Neural cell (in vitro differentiated cells): ENCODE measurements at regions not wholly inside any gene's neighbourhood (a gene's known extent, or its start where the extent isn't known, plus 50 kb on each side); places are given as distances from the start of the nearest gene placed in this dataset.

Source experiments
- H2AFZ ChIP-seq: fragments of 200-600, 300-800 bp; sonication (generic), shearing (Covaris generic); 2 replicates; pipeline ENCODE4 v1.6.0; 2014; ENCODE audit warnings: low read depth, mild to moderate bottlenecking, antibody characterized with exemption, low read length, moderate library complexity
- H3F3A ChIP-seq: fragments of 200-600 bp; shearing (Covaris generic); 2 replicates; pipeline ENCODE4 v1.6.1; 2016; ENCODE audit warnings: mild to moderate bottlenecking, moderate library complexity, mixed read lengths, antibody characterized with exemption, low read length; ENCODE audit not compliant: insufficient read depth, poor library complexity, severe bottlenecking
- H3K27ac ChIP-seq: fragments of 200-600, 300-800 bp; sonication (generic), shearing (Covaris generic); 2 replicates; pipeline ENCODE4 v1.5.1; 2014; ENCODE audit warnings: mild to moderate bottlenecking, low read length, moderate library complexity
- H3K27me3 ChIP-seq: fragments of 300-800, 200-600 bp; sonication (generic), shearing (Covaris generic); 2 replicates; pipeline ENCODE4 v1.6.0; 2014; ENCODE audit warnings: mild to moderate bottlenecking, low read depth, low read length, moderate library complexity; ENCODE audit not compliant: insufficient read depth
- H3K36me3 ChIP-seq: fragments of 300-800, 200-600 bp; sonication (generic), shearing (Covaris generic); 2 replicates; pipeline ENCODE4 v1.5.1; 2014; ENCODE audit warnings: mild to moderate bottlenecking, antibody characterized with exemption, low read length, moderate library complexity; ENCODE audit not compliant: insufficient read depth
- H3K4me2 ChIP-seq: fragments of 300-800, 200-600 bp; sonication (generic), shearing (Covaris generic); 2 replicates; pipeline ENCODE4 v1.6.0; 2014; ENCODE audit warnings: mild to moderate bottlenecking, low read length
- H3K4me3 ChIP-seq: fragments of 300-800, 200-600 bp; sonication (generic), shearing (Covaris generic); 2 replicates; pipeline ENCODE4 v1.5.1; 2014; ENCODE audit warnings: mild to moderate bottlenecking, low read length, moderate library complexity
- H3K79me2 ChIP-seq: fragments of 200-600 bp; shearing (Covaris generic); replicated peaks from 2 replicates; pipeline ENCODE4 v1.6.0; 2014; ENCODE audit warnings: mild to moderate bottlenecking, low read length, moderate library complexity; ENCODE audit not compliant: insufficient read depth
- H3K9ac ChIP-seq: fragments of 300-800, 200-600 bp; sonication (generic), shearing (Covaris generic); 2 replicates; pipeline ENCODE4 v1.6.1; 2016; ENCODE audit warnings: mild to moderate bottlenecking, low read length, mixed read lengths
- H3K9me2 ChIP-seq: fragments of 200-600 bp; shearing (Covaris generic); 2 replicates; pipeline ENCODE4 v1.6.1; 2016; ENCODE audit warnings: mild to moderate bottlenecking, low read length, mixed read lengths; ENCODE audit not compliant: insufficient read depth
- H3K9me3 ChIP-seq: fragments of 200-600, 300-800 bp; sonication (generic), shearing (Covaris generic); 2 replicates; pipeline ENCODE4 v1.6.1; 2016; ENCODE audit warnings: mild to moderate bottlenecking, mixed run types, low read length, moderate library complexity, mixed read lengths
- H4K20me1 ChIP-seq: fragments of 200-600 bp; shearing (Covaris generic); 2 replicates; pipeline ENCODE4 v1.6.1; 2016; ENCODE audit warnings: mild to moderate bottlenecking, mixed run types; ENCODE audit not compliant: insufficient read depth
- EP300 ChIP-seq: fragments of 450-650 bp; conservative IDR thresholded peaks from 2 replicates; pipeline ENCODE4 v1.6.1; 2014; ENCODE audit warnings: antibody characterized with exemption, mild to moderate bottlenecking, moderate library complexity; ENCODE audit not compliant: poor library complexity, severe bottlenecking
- EZH2 ChIP-seq: fragments of 200-600, 300-800 bp; shearing (Covaris generic), sonication (generic); IDR thresholded peaks from 2 replicates; pipeline ENCODE4 v1.6.1; 2014; ENCODE audit warnings: antibody characterized with exemption, low read length, borderline replicate concordance, mild to moderate bottlenecking; ENCODE audit not compliant: insufficient read depth, poor library complexity, severe bottlenecking
- MXI1 ChIP-seq: fragments of 450-650 bp; conservative IDR thresholded peaks from 2 replicates; pipeline ENCODE4 v1.6.1; 2014; ENCODE audit warnings: antibody characterized with exemption, mild to moderate bottlenecking; ENCODE audit not compliant: poor library complexity, severe bottlenecking
- POLR2AphosphoS5 ChIP-seq: IDR thresholded peaks from 2 replicates; pipeline ENCODE4 v1.6.1; 2012
- RAD21 ChIP-seq: fragments of 450-650 bp; conservative IDR thresholded peaks from 2 replicates; pipeline ENCODE4 v1.6.1; 2014; ENCODE audit warnings: antibody characterized with exemption, mild to moderate bottlenecking, moderate library complexity
- REST ChIP-seq: IDR thresholded peaks from 2 replicates; pipeline ENCODE4 v1.6.1; 2012; ENCODE audit warnings: borderline replicate concordance
- SMC3 ChIP-seq: fragments of 450-650 bp; conservative IDR thresholded peaks from 2 replicates; pipeline ENCODE4 v1.6.1; 2014; ENCODE audit warnings: antibody characterized with exemption, mild to moderate bottlenecking, moderate library complexity; ENCODE audit not compliant: poor library complexity
- TAF1 ChIP-seq: IDR thresholded peaks from 2 replicates; pipeline ENCODE4 v1.6.1; 2012; ENCODE audit warnings: low read depth
- TF ChIP-seq, protein P1 (sequence below): fragments of 450-650 bp; IDR thresholded peaks from 2 replicates; pipeline ENCODE4 v1.5.1; 2014; ENCODE audit warnings: antibody characterized with exemption, mild to moderate bottlenecking, moderate library complexity; ENCODE audit not compliant: poor library complexity, severe bottlenecking

DNA sequence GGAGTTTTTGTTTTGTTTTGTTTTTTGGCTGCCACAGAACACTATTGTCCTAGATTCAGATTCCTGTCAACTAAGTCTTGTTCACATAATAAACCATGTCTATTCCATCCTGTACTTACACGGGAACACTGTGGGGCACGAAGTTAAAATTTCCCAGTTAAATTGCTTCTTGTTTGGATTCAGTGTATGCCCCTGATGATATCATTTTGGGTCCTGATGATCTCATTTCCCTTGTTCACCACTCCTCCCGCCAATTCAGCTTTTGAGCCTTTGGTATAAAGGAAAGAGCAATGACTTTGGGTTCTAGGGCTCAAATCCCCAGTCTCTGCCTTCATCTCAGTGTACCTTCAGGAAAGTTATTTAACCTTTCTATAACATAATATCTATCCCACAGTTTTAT, 333.5 kb downstream of the FBXW7 start:
- Histone ChIP-seq H3K9ac (no peak overlapping the region), H3K4me2 (no peak overlapping the region), H3K4me3 (no peak overlapping the region), H4K20me1 (no peaks in the 10 kb centered on the region), H3K27ac (no peak overlapping the region), H3K36me3 (no peaks in the 10 kb centered on the region), H3F3A (no peaks in the 10 kb centered on the region), H2AFZ (no peak overlapping the region), H3K79me2 (no peaks in the 10 kb centered on the region), H3K9me2 (no peaks in the 10 kb centered on the region), H3K27me3 (no peaks in the 10 kb centered on the region), H3K9me3 (no peaks in the 10 kb centered on the region)
- TF ChIP-seq EZH2 (no peak), POLR2AphosphoS5 (no peak), TAF1 (no peak), MXI1 (no peak), RAD21 (no peak), REST (no peak), EP300 (no peak), SMC3 (no peak)
- TF ChIP-seq, protein P1, sequence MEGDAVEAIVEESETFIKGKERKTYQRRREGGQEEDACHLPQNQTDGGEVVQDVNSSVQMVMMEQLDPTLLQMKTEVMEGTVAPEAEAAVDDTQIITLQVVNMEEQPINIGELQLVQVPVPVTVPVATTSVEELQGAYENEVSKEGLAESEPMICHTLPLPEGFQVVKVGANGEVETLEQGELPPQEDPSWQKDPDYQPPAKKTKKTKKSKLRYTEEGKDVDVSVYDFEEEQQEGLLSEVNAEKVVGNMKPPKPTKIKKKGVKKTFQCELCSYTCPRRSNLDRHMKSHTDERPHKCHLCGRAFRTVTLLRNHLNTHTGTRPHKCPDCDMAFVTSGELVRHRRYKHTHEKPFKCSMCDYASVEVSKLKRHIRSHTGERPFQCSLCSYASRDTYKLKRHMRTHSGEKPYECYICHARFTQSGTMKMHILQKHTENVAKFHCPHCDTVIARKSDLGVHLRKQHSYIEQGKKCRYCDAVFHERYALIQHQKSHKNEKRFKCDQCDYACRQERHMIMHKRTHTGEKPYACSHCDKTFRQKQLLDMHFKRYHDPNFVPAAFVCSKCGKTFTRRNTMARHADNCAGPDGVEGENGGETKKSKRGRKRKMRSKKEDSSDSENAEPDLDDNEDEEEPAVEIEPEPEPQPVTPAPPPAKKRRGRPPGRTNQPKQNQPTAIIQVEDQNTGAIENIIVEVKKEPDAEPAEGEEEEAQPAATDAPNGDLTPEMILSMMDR: no peak

GRCh38 chr4:152200511-152201333, 335.2 kb downstream of the FBXW7 start:
- Histone ChIP-seq H3F3A (no peaks in the 10 kb centered on the region), H3K4me2 (no peak overlapping the region), H3K9me2 (no peaks in the 10 kb centered on the region), H4K20me1 (no peaks in the 10 kb centered on the region), H3K9ac (no peak overlapping the region), H2AFZ (no peak overlapping the region), H3K27me3 (no peaks in the 10 kb centered on the region), H3K36me3 (no peaks in the 10 kb centered on the region), H3K4me3 (no peak overlapping the region), H3K9me3 (no peaks in the 10 kb centered on the region), H3K27ac (no peak overlapping the region), H3K79me2 (no peaks in the 10 kb centered on the region)
- TF ChIP-seq REST (no peak), RAD21 (no peak), EP300 (no peak), SMC3 (no peak), MXI1 (no peak), EZH2 (no peak), TAF1 (no peak), POLR2AphosphoS5 (no peak)
- TF ChIP-seq, protein P1: no peak
